Testis (tissue), 2 donors: ENCODE measurements at regions not wholly inside any gene's neighbourhood (a gene's known extent, or its start where the extent isn't known, plus 50 kb on each side); places are given as distances from the start of the nearest gene placed in this dataset.
"Not testable (repeated sequence)": the region's sequence is repeated elsewhere in the genome, so short reads cannot be mapped to it uniquely, and the experiment has no call there.

Experiments
- POLR2A ChIP-seq: fragments of 450-650 bp; IDR thresholded peaks from one replicate; pipeline ENCODE4 v1.6.1; 2017; ENCODE audit warnings: antibody characterized with exemption, mild to moderate bottlenecking, moderate library complexity
- TF ChIP-seq, protein P1 (sequence below), 3 experiments: fragments of 450-650 bp in 2 of 3; fragments of 200-600 bp in 1 of 3; sonication (generic) in 1 of 3; IDR thresholded peaks; one replicate each; pipeline ENCODE4 v1.5.1; 2016 to 2019; ENCODE audit warnings: antibody characterized with exemption in 3 of 3, mild to moderate bottlenecking in 2 of 3, moderate library complexity in 1 of 3

DNA sequence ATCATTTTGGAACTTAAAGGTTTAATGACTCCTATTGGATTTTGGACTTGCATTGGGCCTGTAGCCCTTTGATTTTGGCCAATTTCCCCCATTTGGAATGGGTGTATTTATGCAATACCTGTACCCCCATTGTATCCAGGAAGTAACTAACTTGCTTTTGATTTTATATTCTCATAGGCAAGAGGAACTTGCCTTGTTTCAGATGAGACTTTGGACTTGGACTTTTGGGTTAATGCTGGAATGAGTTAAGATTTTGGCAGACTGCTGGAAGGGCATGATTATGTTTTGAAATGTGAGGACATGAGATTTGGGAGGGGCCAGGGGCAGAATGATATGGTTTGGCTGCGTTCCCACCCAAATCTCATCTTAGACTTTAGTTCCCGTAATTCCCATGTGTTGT, 192.0 kb upstream of the B3GALT2 start:
- not testable (repeated sequence) for TF ChIP-seq POLR2A
- TF ChIP-seq, protein P1, sequence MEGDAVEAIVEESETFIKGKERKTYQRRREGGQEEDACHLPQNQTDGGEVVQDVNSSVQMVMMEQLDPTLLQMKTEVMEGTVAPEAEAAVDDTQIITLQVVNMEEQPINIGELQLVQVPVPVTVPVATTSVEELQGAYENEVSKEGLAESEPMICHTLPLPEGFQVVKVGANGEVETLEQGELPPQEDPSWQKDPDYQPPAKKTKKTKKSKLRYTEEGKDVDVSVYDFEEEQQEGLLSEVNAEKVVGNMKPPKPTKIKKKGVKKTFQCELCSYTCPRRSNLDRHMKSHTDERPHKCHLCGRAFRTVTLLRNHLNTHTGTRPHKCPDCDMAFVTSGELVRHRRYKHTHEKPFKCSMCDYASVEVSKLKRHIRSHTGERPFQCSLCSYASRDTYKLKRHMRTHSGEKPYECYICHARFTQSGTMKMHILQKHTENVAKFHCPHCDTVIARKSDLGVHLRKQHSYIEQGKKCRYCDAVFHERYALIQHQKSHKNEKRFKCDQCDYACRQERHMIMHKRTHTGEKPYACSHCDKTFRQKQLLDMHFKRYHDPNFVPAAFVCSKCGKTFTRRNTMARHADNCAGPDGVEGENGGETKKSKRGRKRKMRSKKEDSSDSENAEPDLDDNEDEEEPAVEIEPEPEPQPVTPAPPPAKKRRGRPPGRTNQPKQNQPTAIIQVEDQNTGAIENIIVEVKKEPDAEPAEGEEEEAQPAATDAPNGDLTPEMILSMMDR (IDR thresholded peaks at IDR 0.05) = not testable (repeated sequence)
